ENCODE measurements at regions not wholly inside any gene's neighbourhood (a gene's known extent, or its start where the extent isn't known, plus 50 kb on each side); places are given as distances from the start of the nearest gene placed in this dataset.

- Mint-ChIP-seq H3K27me3 (peaks cover 4 to 22% (median 13%) of the 10 kb centered on the region in 5 donors), H3K9me3 (no peaks in the 10 kb centered on the region), H3K4me1 (no peaks in the 10 kb centered on the region), H3K27ac (no peak overlapping the region), H3K4me3 (no peak overlapping the region), H3K36me3 (no peaks in the 10 kb centered on the region)
- POLR2A ChIA-PET = no interaction called here
- DNase-seq (no peak), ATAC-seq (no peak)
Measured at GRCh38 chr17:79453481-79453880, 157.4 kb downstream of the RBFOX3 start.

GRCh38 chr17:79452706-79453105 is 158.1 kb downstream of the RBFOX3 start:
- no peak for DNase-seq
- H3K27ac Mint-ChIP-seq = peak overlapping the region in 1 of 10 donors; percentile 62
- no peaks in the 10 kb centered on the region for H3K9me3 Mint-ChIP-seq
- H3K4me1 Mint-ChIP-seq = no peaks in the 10 kb centered on the region
- ATAC-seq = no peak
- H3K4me3 Mint-ChIP-seq = no peak overlapping the region
- peaks cover 5 to 22% (median 8%) of the 10 kb centered on the region in 5 donors for H3K27me3 Mint-ChIP-seq
- POLR2A ChIA-PET = no interaction called here
- H3K36me3 Mint-ChIP-seq = no peaks in the 10 kb centered on the region

DNA sequence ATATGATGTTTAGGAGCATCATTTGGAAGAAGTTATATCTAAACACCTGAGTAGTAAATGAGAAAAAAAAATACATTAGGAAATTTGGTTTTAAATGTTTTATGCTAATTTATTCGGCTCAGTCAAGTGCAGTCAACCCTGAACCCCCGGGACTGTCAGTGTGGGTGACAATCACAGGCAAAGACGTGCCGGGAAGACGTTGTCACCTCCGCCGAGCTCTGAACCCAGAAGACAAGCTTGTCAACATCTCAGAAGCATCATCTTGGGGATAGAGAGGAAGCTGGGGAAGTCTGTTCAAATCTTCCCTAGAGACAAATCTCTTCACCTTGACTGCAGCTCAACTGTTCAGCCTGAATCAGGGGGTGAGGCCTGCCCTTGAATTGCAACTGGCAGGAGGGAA is 159.7 kb downstream of the RBFOX3 start:
- Mint-ChIP-seq H3K36me3 (no peaks in the 10 kb centered on the region), H3K27me3 (peaks cover 5 to 20% (median 8%) of the 10 kb centered on the region in 5 donors), H3K4me1 (peaks cover 0 to 1% (median 0%) of the 10 kb centered on the region in 4 donors), H3K27ac (no peak overlapping the region), H3K4me3 (no peak overlapping the region), H3K9me3 (no peaks in the 10 kb centered on the region)
- DNase-seq (no peak), ATAC-seq (no peak)
- POLR2A ChIA-PET = no interaction called here

DNA sequence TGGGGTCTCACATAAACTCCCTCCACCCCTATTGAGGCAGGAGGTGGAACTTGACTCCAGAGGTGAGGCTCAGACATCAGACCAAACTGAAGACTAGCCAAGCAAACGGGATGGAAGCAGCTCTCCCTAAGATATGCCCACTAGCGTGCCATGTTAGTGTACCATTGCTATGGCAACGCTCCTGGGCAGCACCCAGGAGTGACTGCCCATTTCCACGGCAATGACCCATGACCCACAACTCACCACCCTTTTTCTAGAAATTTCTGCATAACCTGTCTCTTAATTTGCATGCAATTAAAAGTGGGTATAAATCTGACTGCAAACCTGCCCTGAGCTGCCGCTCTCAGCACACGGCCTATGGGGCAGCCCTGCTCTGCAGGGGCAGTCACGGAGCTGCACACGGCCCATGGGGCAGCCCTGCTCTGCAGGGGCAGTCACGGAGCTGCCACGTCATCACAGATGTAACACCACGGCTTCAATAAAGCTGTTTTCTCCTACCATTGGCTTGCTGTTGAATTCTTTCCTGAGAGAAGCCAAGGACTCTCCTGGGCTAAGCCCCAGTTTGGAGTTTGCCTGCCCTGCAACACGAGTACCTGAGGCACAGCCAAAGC is 164.3 kb downstream of the RBFOX3 start:
- Mint-ChIP-seq H3K4me3 (no peak overlapping the region), H3K27me3 (peaks cover 0 to 5% (median 3%) of the 10 kb centered on the region in 5 donors), H3K36me3 (no peaks in the 10 kb centered on the region), H3K27ac (no peak overlapping the region), H3K4me1 (peaks cover 0 to 2% (median 0%) of the 10 kb centered on the region in 4 donors), H3K9me3 (no peaks in the 10 kb centered on the region)
- POLR2A ChIA-PET = no interaction called here
- ATAC-seq (no peak), DNase-seq (no peak)

- H3K36me3 Mint-ChIP-seq = no peaks in the 10 kb centered on the region
Measured at GRCh38 chr17:79444198-79444597, 166.7 kb downstream of the RBFOX3 start.

GRCh38 chr17:79443026-79443425 is 167.8 kb downstream of the RBFOX3 start:
- no peak for DNase-seq
- Mint-ChIP-seq H3K9me3 (no peaks in the 10 kb centered on the region), H3K36me3 (no peaks in the 10 kb centered on the region), H3K4me1 (peaks cover 0 to 2% (median 0%) of the 10 kb centered on the region in 4 donors), H3K27ac (no peak overlapping the region), H3K27me3 (peaks cover 0 to 16% (median 6%) of the 10 kb centered on the region in 5 donors), H3K4me3 (no peak overlapping the region)
- POLR2A ChIA-PET = no interaction called here
- ATAC-seq = no peak

More at GRCh38 chr17:79444198-79444597, 166.7 kb downstream of the RBFOX3 start:
- Mint-ChIP-seq H3K9me3 (no peaks in the 10 kb centered on the region), H3K4me3 (no peak overlapping the region), H3K27ac (no peak overlapping the region), H3K27me3 (peaks cover 0 to 11% (median 6%) of the 10 kb centered on the region in 5 donors), H3K4me1 (peaks cover 0 to 2% (median 0%) of the 10 kb centered on the region in 4 donors)
- DNase-seq = no peak
- POLR2A ChIA-PET = no interaction called here
- no peak for ATAC-seq

DNA sequence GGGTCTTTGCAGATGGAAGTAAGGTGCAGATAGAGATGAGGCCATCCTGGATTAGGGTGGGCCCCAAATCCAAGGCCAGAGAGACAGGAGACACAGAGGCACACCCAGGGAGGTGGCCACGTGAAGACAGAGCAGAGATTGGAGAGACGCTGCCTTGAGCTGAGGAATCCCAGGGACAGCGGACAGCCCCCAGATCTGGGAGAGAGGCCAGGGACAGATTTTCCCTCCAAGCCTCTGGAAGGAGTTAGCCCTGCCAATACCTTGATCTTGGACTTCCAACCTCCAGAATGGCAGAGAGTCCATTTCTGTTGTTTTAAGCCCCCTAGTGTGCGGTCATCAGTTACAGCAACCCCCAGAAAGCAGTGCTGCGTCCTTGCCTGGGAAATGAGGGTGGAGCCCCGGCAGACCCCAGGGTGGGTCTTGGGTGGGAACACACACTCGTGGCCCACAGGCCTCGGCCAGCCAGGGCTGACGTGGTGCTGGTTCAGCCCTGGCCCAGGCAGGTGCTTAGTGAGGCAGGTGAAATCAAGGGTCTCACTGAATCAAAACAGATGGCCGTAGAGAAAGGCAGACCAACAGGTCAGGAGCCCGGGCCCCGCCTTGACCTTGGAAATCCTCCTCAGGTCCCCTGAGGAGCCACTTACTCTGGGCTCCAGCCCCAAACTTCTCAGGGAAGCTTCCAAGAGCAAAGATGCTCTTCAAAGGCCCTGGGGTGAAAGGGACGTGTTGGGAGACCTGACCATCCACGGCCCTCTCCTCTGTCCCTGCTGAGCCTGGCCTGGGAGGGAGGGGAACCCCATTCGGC is 169.3 kb downstream of the RBFOX3 start:
- DNase-seq = no peak
- Mint-ChIP-seq H3K9me3 (no peaks in the 10 kb centered on the region), H3K27me3 (peaks cover 0 to 16% (median 8%) of the 10 kb centered on the region in 5 donors), H3K4me1 (peaks cover 0 to 2% (median 0%) of the 10 kb centered on the region in 4 donors), H3K27ac (peak overlapping the region in 2 of 10 donors; percentile 9 to 15), H3K36me3 (no peaks in the 10 kb centered on the region), H3K4me3 (no peak overlapping the region)
- POLR2A ChIA-PET = no interaction called here
- ATAC-seq = no peak

GRCh38 chr17:79440251-79440650 is 170.6 kb downstream of the RBFOX3 start:
- H3K27ac Mint-ChIP-seq = no peak overlapping the region
- peaks cover 0 to 26% (median 17%) of the 10 kb centered on the region in 5 donors for H3K27me3 Mint-ChIP-seq
- ATAC-seq (no peak), DNase-seq (no peak)
- POLR2A ChIA-PET = no interaction called here
- H3K4me3 Mint-ChIP-seq = no peak overlapping the region
- H3K36me3 Mint-ChIP-seq = no peaks in the 10 kb centered on the region
- H3K4me1 Mint-ChIP-seq = peaks cover 0 to 2% (median 0%) of the 10 kb centered on the region in 4 donors
- H3K9me3 Mint-ChIP-seq = no peaks in the 10 kb centered on the region

GRCh38 chr17:79439493-79439892 is 171.4 kb downstream of the RBFOX3 start:
- no peaks in the 10 kb centered on the region for H3K9me3 Mint-ChIP-seq
- H3K36me3 Mint-ChIP-seq = no peaks in the 10 kb centered on the region
- H3K4me3 Mint-ChIP-seq = no peak overlapping the region
- H3K4me1 Mint-ChIP-seq = peaks cover 0 to 2% (median 0%) of the 10 kb centered on the region in 4 donors
- H3K27me3 Mint-ChIP-seq = peaks cover 0 to 26% (median 17%) of the 10 kb centered on the region in 5 donors
- H3K27ac Mint-ChIP-seq = no peak overlapping the region
- ATAC-seq = no peak
- no peak for DNase-seq
- POLR2A ChIA-PET = no interaction called here

GRCh38 chr17:79438546-79439334 is 172.1 kb downstream of the RBFOX3 start:
- H3K27me3 Mint-ChIP-seq = peaks cover 0 to 27% (median 17%) of the 10 kb centered on the region in 5 donors
- peaks cover 0 to 4% (median 0%) of the 10 kb centered on the region in 9 donors for H3K9me3 Mint-ChIP-seq
- ATAC-seq (no peak), DNase-seq (no peak)
- H3K4me1 Mint-ChIP-seq = peaks cover 0 to 2% (median 0%) of the 10 kb centered on the region in 4 donors
- no peak overlapping the region for H3K4me3 Mint-ChIP-seq
- H3K27ac Mint-ChIP-seq = no peak overlapping the region
- H3K36me3 Mint-ChIP-seq = no peaks in the 10 kb centered on the region
- POLR2A ChIA-PET = no interaction called here

- DNase-seq = no peak
- Mint-ChIP-seq H3K27me3 (peaks cover 0 to 26% (median 16%) of the 10 kb centered on the region in 5 donors), H3K4me3 (no peak overlapping the region), H3K36me3 (no peaks in the 10 kb centered on the region), H3K4me1 (peaks cover 0 to 2% (median 0%) of the 10 kb centered on the region in 4 donors), H3K9me3 (peaks cover 0 to 5% (median 0%) of the 10 kb centered on the region in 9 donors), H3K27ac (no peak overlapping the region)
- ATAC-seq = no peak
- POLR2A ChIA-PET = no interaction called here
Measured at GRCh38 chr17:79438058-79438457, 172.8 kb downstream of the RBFOX3 start.

DNA sequence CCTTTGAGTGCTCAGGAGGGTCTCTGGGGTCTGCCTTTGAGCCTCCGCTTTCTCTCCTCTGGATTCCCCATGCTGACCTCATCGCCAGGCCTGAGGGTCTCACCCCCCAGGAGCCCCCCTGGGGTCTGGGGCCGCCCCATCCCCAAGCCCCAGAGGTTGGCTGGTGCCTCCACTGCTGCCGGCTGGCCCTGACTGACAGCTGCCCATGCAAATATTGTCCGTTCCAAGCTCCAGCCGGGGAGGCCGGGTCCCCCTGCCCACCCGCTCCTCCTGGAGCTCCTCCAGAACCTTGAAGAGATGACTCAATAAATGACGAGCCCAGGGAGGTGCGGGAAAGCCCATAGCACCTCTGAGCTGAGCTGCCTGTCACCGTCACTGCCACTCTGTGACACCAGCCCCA is 173.8 kb downstream of the RBFOX3 start:
- POLR2A ChIA-PET = no interaction called here
- no peak for DNase-seq

GRCh38 chr17:79435962-79436361 is 174.9 kb downstream of the RBFOX3 start:
- H3K9me3 Mint-ChIP-seq = peaks cover 0 to 5% (median 0%) of the 10 kb centered on the region in 9 donors
- H3K27me3 Mint-ChIP-seq = peaks cover 1 to 24% (median 14%) of the 10 kb centered on the region in 5 donors
- ATAC-seq (no peak), DNase-seq (no peak)
- H3K27ac Mint-ChIP-seq = no peak overlapping the region
- no peaks in the 10 kb centered on the region for H3K36me3 Mint-ChIP-seq
- peaks cover 0 to 2% (median 0%) of the 10 kb centered on the region in 4 donors for H3K4me1 Mint-ChIP-seq
- H3K4me3 Mint-ChIP-seq = no peak overlapping the region
- POLR2A ChIA-PET = no interaction called here

More for the DNA sequence above, 173.8 kb downstream of the RBFOX3 start:
- Mint-ChIP-seq H3K4me3 (no peak overlapping the region), H3K27me3 (peaks cover 1 to 26% (median 16%) of the 10 kb centered on the region in 5 donors), H3K4me1 (peaks cover 0 to 2% (median 0%) of the 10 kb centered on the region in 4 donors), H3K27ac (no peak overlapping the region), H3K36me3 (no peaks in the 10 kb centered on the region), H3K9me3 (peaks cover 0 to 5% (median 0%) of the 10 kb centered on the region in 9 donors)
- no peak for ATAC-seq

Data from naive thymus-derived CD8-positive, alpha-beta T cell (primary cell).